ENCODE measurements at regions not wholly inside any gene's neighbourhood (a gene's known extent, or its start where the extent isn't known, plus 50 kb on each side); places are given as distances from the start of the nearest gene placed in this dataset.

GRCh38 chr1:174072581-174072980 lies 50.4 kb upstream of the RC3H1 start:
- Histone ChIP-seq H4K91ac (ENCODE audit: low read length) (no peak overlapping the region), H3K27ac (ENCODE audit: low read length, poor library complexity, severe bottlenecking) (no peak overlapping the region), H3K36me3 (ENCODE audit: control insufficient read depth in 1 of 2, insufficient read depth in 2 of 2, low read depth in 1 of 2, low read length in 2 of 2) (no peaks in the 10 kb centered on the region), H2BK5ac (ENCODE audit: low read depth, low read length, poor library complexity, severe bottlenecking) (no peak overlapping the region), H3K14ac (ENCODE audit: low read length in 2 of 2) (no peak overlapping the region), H3K4me1 (ENCODE audit: control insufficient read depth, insufficient read depth, low read depth, low read length) (no peaks in the 10 kb centered on the region), H2AK5ac (ENCODE audit: low read length, severe bottlenecking) (no peak overlapping the region), H3K4ac (ENCODE audit: low read depth in 1 of 2, low read length in 2 of 2) (no peak overlapping the region), H3K18ac (ENCODE audit: low read depth in 1 of 2, low read length in 2 of 2) (no peak overlapping the region), H2BK120ac (ENCODE audit: low read depth, low read length) (no peak overlapping the region), H4K8ac (ENCODE audit: low read length) (no peak overlapping the region), H3K4me3 (ENCODE audit: insufficient read depth in 1 of 2, low read depth in 1 of 2, low read length in 2 of 2) (no peak overlapping the region), H2AFZ (ENCODE audit: low read depth, low read length) (no peak overlapping the region), H3K9me3 (ENCODE audit: control insufficient read depth, low read length) (no peaks in the 10 kb centered on the region), H3K4me2 (ENCODE audit: low read length, poor library complexity, severe bottlenecking) (no peak overlapping the region), H3K79me1 (replicated peaks; ENCODE audit: low read length, poor library complexity, severe bottlenecking) (no peaks in the 10 kb centered on the region), H3K23ac (ENCODE audit: low read length in 2 of 2) (no peak overlapping the region), H2BK15ac (ENCODE audit: low read depth, poor library complexity, severe bottlenecking) (no peak overlapping the region), H2BK12ac (ENCODE audit: low read length in 2 of 2) (no peak overlapping the region), H3K9ac (ENCODE audit: low read length) (peak overlapping the region; percentile 44), H3K27me3 (ENCODE audit: control insufficient read depth in 1 of 2, insufficient read depth in 1 of 2, low read length in 2 of 2) (no peaks in the 10 kb centered on the region)
- peak; percentile 28 for DNase-seq
- WGBS = 21% methylated on average over 3 of the region's 3 CpGs
